Peyer's patch (tissue), 4 donors: ENCODE measurements at regions not wholly inside any gene's neighbourhood (a gene's known extent, or its start where the extent isn't known, plus 50 kb on each side); places are given as distances from the start of the nearest gene placed in this dataset.

Experiments
- DNase-seq, 3 donors: peaks; one replicate each; pipeline ENCODE4 v3.0.0-alpha.2; 2017 to 2019
- H3K27ac ChIP-seq, 4 donors: fragments of 200-600 bp; sonication (generic); one replicate each; pipeline ENCODE4 v1.5.1; 2016 to 2019
- H3K27me3 ChIP-seq, 2 donors: fragments of 200-600 bp; sonication (generic); one replicate each; pipeline ENCODE4 v1.5.1; 2019
- H3K36me3 ChIP-seq, 3 donors: fragments of 200-600 bp; sonication (generic); one replicate each; pipeline ENCODE4 v1.5.1; 2016 to 2019
- H3K4me1 ChIP-seq, 4 donors: fragments of 200-600 bp; sonication (generic); one replicate each; pipeline ENCODE4 v1.5.1; 2016 to 2019
- H3K4me3 ChIP-seq, 4 donors: fragments of 200-600 bp; sonication (generic); 1 replicate in 3 of 4; 2 replicates in 1 of 4; pipeline ENCODE4 v1.5.1; 2016 to 2019; ENCODE audit warnings: mild to moderate bottlenecking in 1 of 4
- H3K9me3 ChIP-seq, 4 donors: fragments of 200-600 bp; sonication (generic); one replicate each; pipeline ENCODE4 v1.5.1; 2016 to 2019; ENCODE audit warnings: mild to moderate bottlenecking in 1 of 4
- CTCF ChIP-seq, 6 experiments: fragments of 450-650 bp in 4 of 6; fragments of 200-600 bp in 2 of 6; sonication (generic) in 1 of 6; IDR thresholded peaks; one replicate each; pipeline ENCODE4 v1.5.1; 2017 to 2019; ENCODE audit warnings: antibody characterized with exemption in 6 of 6, mild to moderate bottlenecking in 3 of 6, moderate library complexity in 1 of 6
- POLR2A ChIP-seq, 2 donors: fragments of 450-650 bp; IDR thresholded peaks; one replicate each; pipeline ENCODE4 v1.5.1; 2017; ENCODE audit warnings: antibody characterized with exemption in 2 of 2, mild to moderate bottlenecking in 2 of 2, moderate library complexity in 2 of 2

GRCh38 chr4:183853548-183853940, 51.6 kb upstream of the STOX2 start:
- no peaks in the 10 kb centered on the region for H3K9me3 ChIP-seq
- no peaks in the 10 kb centered on the region for H3K27me3 ChIP-seq
- no peaks in the 10 kb centered on the region for H3K4me1 ChIP-seq
- no peak for DNase-seq
- no peak overlapping the region for H3K27ac ChIP-seq
- no peaks in the 10 kb centered on the region for H3K36me3 ChIP-seq
- no peak overlapping the region for H3K4me3 ChIP-seq
- TF ChIP-seq CTCF (IDR thresholded peaks at IDR 0.05) (no peak), POLR2A (IDR thresholded peaks at IDR 0.05) (no peak)
